B cell (primary cell): ENCODE measurements at regions not wholly inside any gene's neighbourhood (a gene's known extent, or its start where the extent isn't known, plus 50 kb on each side); places are given as distances from the start of the nearest gene placed in this dataset.

Experiments
- ATAC-seq: fragments of 200-7000 bp; cut with Tn5 transposase; one replicate; pipeline ENCODE4 v1.10.0; 2021; ENCODE audit warnings: low read depth, mild to moderate bottlenecking, moderate number of reproducible peaks, moderate library complexity
- CTCF ChIA-PET: fragments of 350-600 bp; sonication (Branson Sonifier 250); formaldehyde crosslinking; loops from one replicate; lab custom pipeline; 2021; ENCODE audit warnings: antibody characterized with exemption, inconsistent platforms; lab: Charles Lee
- POLR2A ChIA-PET: fragments of 350-600 bp; sonication (Branson Sonifier 250); formaldehyde crosslinking; loops from one replicate; lab custom pipeline; 2021; ENCODE audit warnings: antibody characterized with exemption; lab: Charles Lee
- DNase-seq: peaks from one replicate; pipeline ENCODE4 v3.0.0; 2013
- H2AFZ ChIP-seq: 2 replicates; pipeline ENCODE4 v1.6.1; 2012; ENCODE audit warnings: mild to moderate bottlenecking, low read depth, low read length; ENCODE audit not compliant: insufficient read depth, poor library complexity, severe bottlenecking
- H3K27ac ChIP-seq, 2 donors: 1 replicate in 1 of 2; 2 replicates in 1 of 2; pipeline ENCODE4 v1.5.1; 2012 to 2013; ENCODE audit warnings: low read length in 2 of 2, mild to moderate bottlenecking in 2 of 2, moderate library complexity in 1 of 2
- H3K27me3 ChIP-seq, 4 experiments: fragments of 200-600 bp in 1 of 4; sonication (generic) in 1 of 4; replicated peaks in 1 of 4; 1 replicate in 2 of 4; 2 replicates in 2 of 4; pipeline versions ENCODE4 v1.6.1 to v1.7.0; 2013 to 2016; ENCODE audit warnings: low read length in 3 of 4, mild to moderate bottlenecking in 2 of 4, mixed read lengths in 1 of 4, moderate library complexity in 1 of 4; ENCODE audit not compliant: insufficient read depth in 4 of 4, control insufficient read depth in 3 of 4; ENCODE audit errors: control extremely low read depth in 1 of 4
- H3K36me3 ChIP-seq, 2 experiments: replicated peaks in 1 of 2; 1 replicate in 1 of 2; 2 replicates in 1 of 2; pipeline versions ENCODE4 v1.6.1 to v1.7.1; 2013; ENCODE audit warnings: low read length in 1 of 2; ENCODE audit not compliant: insufficient read depth in 2 of 2, control insufficient read depth in 1 of 2; ENCODE audit errors: control extremely low read depth in 1 of 2, extremely low read depth in 1 of 2
- H3K4me1 ChIP-seq, 2 donors: fragments of 200-600 bp in 1 of 2; sonication (generic) in 1 of 2; 1 replicate in 1 of 2; 2 replicates in 1 of 2; pipeline versions ENCODE4 v1.5.1 to v1.6.1; 2013 to 2017; ENCODE audit warnings: low read length in 2 of 2; ENCODE audit not compliant: control insufficient read depth in 2 of 2, insufficient read depth in 2 of 2
- H3K4me2 ChIP-seq: replicated peaks from 2 replicates; pipeline ENCODE3; 2012; ENCODE audit warnings: mild to moderate bottlenecking, low read depth, low read length; ENCODE audit not compliant: poor library complexity, severe bottlenecking
- H3K4me3 ChIP-seq, 5 experiments: fragments of 200-600 bp in 1 of 5; sonication (generic) in 1 of 5; 1 replicate in 3 of 5; 2 replicates in 2 of 5; pipeline versions ENCODE4 v1.5.1 to v1.7.0; 2011 to 2016; ENCODE audit warnings: low read length in 4 of 5, mild to moderate bottlenecking in 4 of 5, low read depth in 2 of 5, control low read depth in 1 of 5, moderate library complexity in 1 of 5; ENCODE audit not compliant: insufficient read depth in 1 of 5; ENCODE audit errors: control extremely low read depth in 1 of 5, extremely low read depth in 1 of 5
- H3K79me2 ChIP-seq: fragments of 200-600 bp; sonication (generic); one replicate; pipeline ENCODE4 v1.6.0; 2016; ENCODE audit warnings: low read length; ENCODE audit not compliant: control insufficient read depth, insufficient read depth
- H3K9ac ChIP-seq: fragments of 200-600 bp; sonication (generic); 2 replicates; pipeline ENCODE4 v1.6.1; 2017; ENCODE audit warnings: mild to moderate bottlenecking, low read length, moderate library complexity
- H3K9me3 ChIP-seq, 3 donors: one replicate each; pipeline versions ENCODE4 v1.6.1 to v1.7.1; 2013; ENCODE audit warnings: low read length in 2 of 3; ENCODE audit not compliant: control insufficient read depth in 2 of 3, insufficient read depth in 1 of 3; ENCODE audit errors: control extremely low read depth in 1 of 3
- H4K20me1 ChIP-seq: 2 replicates; pipeline ENCODE4 v1.6.0; 2012; ENCODE audit warnings: mild to moderate bottlenecking, low read length; ENCODE audit not compliant: insufficient read depth, control insufficient read depth, poor library complexity, severe bottlenecking
- H3K27ac Mint-ChIP-seq: one replicate; pipeline ENCODE4 v1.8.0; 2021; ENCODE audit warnings: mixed read lengths
- H3K27me3 Mint-ChIP-seq: one replicate; pipeline ENCODE4 v1.8.0; 2021; ENCODE audit warnings: mixed read lengths
- H3K4me1 Mint-ChIP-seq: one replicate; pipeline ENCODE4 v1.8.0; 2021; ENCODE audit warnings: mixed read lengths
- H3K4me3 Mint-ChIP-seq: one replicate; pipeline ENCODE4 v1.8.0; 2021; ENCODE audit warnings: mixed read lengths
- H3K9me3 Mint-ChIP-seq: one replicate; pipeline ENCODE4 v1.8.0; 2022; ENCODE audit warnings: mixed read lengths; ENCODE audit not compliant: insufficient read depth
- EZH2 ChIP-seq: IDR thresholded peaks from 2 replicates; pipeline ENCODE4 v1.6.1; 2012; ENCODE audit warnings: borderline replicate concordance, low read depth, mild to moderate bottlenecking, moderate library complexity, low read length; ENCODE audit not compliant: insufficient read depth, poor library complexity, severe bottlenecking
- WGBS: methylation state at CpG from one replicate; pipeline ENCODE4 v1.1.5; 2013; ENCODE audit warnings: missing lambda C conversion rate; ENCODE audit not compliant: insufficient coverage; 5-methylcytosine and 5-hydroxymethylcytosine counted together
- intact Hi-C: fragments of 100-400 bp; cut with micrococcal nuclease; formaldehyde crosslinking; loops from one replicate; pipeline ENCODE4 v1.10.0; 2022
- TF ChIP-seq, protein P1 (sequence below): fragments of 200-600 bp; IDR thresholded peaks from one replicate; pipeline ENCODE4 v1.8.0; 2022; ENCODE audit warnings: antibody characterized with exemption, mild to moderate bottlenecking

DNA sequence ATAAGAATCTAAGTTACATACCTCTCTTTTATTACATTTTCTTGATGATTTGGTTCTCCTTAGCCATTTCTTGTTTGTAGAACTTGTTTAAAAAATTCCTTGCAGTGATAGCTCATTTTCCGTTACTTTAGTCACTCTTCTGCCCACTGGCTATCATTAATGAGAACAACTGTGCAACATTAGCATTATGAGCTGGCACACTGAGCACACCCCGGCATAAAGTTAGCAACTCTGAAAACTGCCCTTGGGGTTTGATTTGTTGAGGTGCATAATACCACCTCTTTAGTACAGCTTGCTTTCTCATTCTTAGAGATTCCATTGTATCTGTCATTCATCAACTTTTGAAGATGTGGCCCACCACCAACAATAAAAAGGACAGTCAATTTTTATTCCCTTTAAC, 87.6 kb upstream of the ADCY1 start:
- no peaks in the 10 kb centered on the region for H3K27me3 ChIP-seq
- POLR2A ChIA-PET: no interaction called here
- no peaks in the 10 kb centered on the region for H3K79me2 ChIP-seq
- Mint-ChIP-seq H3K4me1 (no peaks in the 10 kb centered on the region), H3K4me3 (no peak overlapping the region), H3K27me3 (no peaks in the 10 kb centered on the region), H3K27ac (no peak overlapping the region), H3K9me3 (no peaks in the 10 kb centered on the region)
- TF ChIP-seq EZH2: no peak
- H3K4me1 ChIP-seq: no peaks in the 10 kb centered on the region
- CTCF ChIA-PET: no interaction called here
- no peak for DNase-seq
- H3K4me2 ChIP-seq: no peak overlapping the region
- WGBS: 83% methylated on average over 1 of the region's 2 CpGs
- no peaks in the 10 kb centered on the region for H3K36me3 ChIP-seq
- H2AFZ ChIP-seq: no peak overlapping the region
- no peak for ATAC-seq
- no peaks in the 10 kb centered on the region for H4K20me1 ChIP-seq
- intact Hi-C loops: no loop called here
- no peak overlapping the region for H3K27ac ChIP-seq
- H3K9me3 ChIP-seq: no peaks in the 10 kb centered on the region
- H3K4me3 ChIP-seq: no peak overlapping the region
- no peak overlapping the region for H3K9ac ChIP-seq

DNA sequence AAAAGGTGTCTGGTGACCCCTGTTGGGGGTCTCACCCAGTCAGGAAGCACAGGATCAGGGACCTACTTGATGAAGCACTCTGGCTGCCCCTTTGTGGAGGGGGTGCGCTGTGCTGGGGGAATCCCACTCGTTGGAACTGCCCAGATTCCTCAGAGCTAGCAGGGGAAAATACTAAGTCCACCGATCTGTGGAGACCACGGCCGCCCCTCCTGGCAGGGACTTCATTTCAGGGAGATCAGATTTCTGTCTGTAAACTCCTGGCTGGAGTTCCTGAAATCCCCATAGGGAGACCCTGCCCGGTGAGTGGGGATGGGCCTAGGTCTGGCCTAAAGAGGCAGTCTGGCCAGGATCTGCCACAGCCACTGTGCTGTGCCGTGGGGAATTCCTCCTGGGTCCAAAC, 79.3 kb upstream of the ADCY1 start:
- ATAC-seq (no peak), DNase-seq (no peak)
- Mint-ChIP-seq H3K4me3 (no peak overlapping the region), H3K27ac (no peak overlapping the region), H3K9me3 (no peaks in the 10 kb centered on the region), H3K4me1 (no peaks in the 10 kb centered on the region), H3K27me3 (peaks cover 20% of the 10 kb centered on the region)
- no peaks in the 10 kb centered on the region for H3K36me3 ChIP-seq
- no peak overlapping the region for H2AFZ ChIP-seq
- ChIA-PET POLR2A (no interaction called here), CTCF (no interaction called here)
- intact Hi-C loops: no loop called here
- H3K79me2 ChIP-seq: no peaks in the 10 kb centered on the region
- no peak overlapping the region for H3K4me2 ChIP-seq
- H3K4me3 ChIP-seq: no peak overlapping the region
- no peaks in the 10 kb centered on the region for H3K4me1 ChIP-seq
- peaks cover 0 to 4% (median 1%) of the 10 kb centered on the region in 4 experiments for H3K27me3 ChIP-seq
- no peaks in the 10 kb centered on the region for H4K20me1 ChIP-seq
- peaks cover 0 to 4% (median 0%) of the 10 kb centered on the region in 3 donors for H3K9me3 ChIP-seq
- H3K27ac ChIP-seq: no peak overlapping the region
- WGBS: 77% methylated on average over 7 of the region's 7 CpGs
- TF ChIP-seq, protein P1, sequence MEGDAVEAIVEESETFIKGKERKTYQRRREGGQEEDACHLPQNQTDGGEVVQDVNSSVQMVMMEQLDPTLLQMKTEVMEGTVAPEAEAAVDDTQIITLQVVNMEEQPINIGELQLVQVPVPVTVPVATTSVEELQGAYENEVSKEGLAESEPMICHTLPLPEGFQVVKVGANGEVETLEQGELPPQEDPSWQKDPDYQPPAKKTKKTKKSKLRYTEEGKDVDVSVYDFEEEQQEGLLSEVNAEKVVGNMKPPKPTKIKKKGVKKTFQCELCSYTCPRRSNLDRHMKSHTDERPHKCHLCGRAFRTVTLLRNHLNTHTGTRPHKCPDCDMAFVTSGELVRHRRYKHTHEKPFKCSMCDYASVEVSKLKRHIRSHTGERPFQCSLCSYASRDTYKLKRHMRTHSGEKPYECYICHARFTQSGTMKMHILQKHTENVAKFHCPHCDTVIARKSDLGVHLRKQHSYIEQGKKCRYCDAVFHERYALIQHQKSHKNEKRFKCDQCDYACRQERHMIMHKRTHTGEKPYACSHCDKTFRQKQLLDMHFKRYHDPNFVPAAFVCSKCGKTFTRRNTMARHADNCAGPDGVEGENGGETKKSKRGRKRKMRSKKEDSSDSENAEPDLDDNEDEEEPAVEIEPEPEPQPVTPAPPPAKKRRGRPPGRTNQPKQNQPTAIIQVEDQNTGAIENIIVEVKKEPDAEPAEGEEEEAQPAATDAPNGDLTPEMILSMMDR: no peak
- TF ChIP-seq EZH2: no peak
- no peak overlapping the region for H3K9ac ChIP-seq
